HG03135 (cell line): ENCODE measurements at regions not wholly inside any gene's neighbourhood (a gene's known extent, or its start where the extent isn't known, plus 50 kb on each side); places are given as distances from the start of the nearest gene placed in this dataset.
"Not testable (repeated sequence)": the region's sequence is repeated elsewhere in the genome, so short reads cannot be mapped to it uniquely, and the experiment has no call there.

Source experiments
- ATAC-seq: cut with Tn5 transposase; IDR thresholded peaks from one replicate; pipeline ENCODE4 v1.9.1; 2021; ENCODE audit warnings: mild to moderate bottlenecking, moderate library complexity; ENCODE audit not compliant: unreplicated experiment

DNA sequence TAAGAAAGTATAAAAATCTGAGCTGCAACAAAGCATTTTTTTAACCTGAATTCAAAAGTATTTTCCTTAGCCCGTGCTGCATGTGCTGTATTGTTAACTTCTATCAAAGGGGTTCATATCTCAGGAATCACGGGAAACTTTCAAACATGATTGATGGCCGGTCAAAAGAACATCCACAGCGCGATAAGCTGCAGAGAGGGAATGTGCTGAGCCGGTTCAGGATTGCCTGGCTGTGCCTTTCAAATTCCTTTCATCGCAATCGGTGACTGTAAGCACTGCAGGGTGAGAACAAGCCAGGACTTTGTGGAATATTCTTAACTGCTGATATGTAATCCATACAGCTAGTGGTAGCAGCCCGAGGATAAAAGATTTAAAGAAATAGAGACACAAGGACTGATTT, 210.9 kb upstream of the NOCT start:
- ATAC-seq, result no peak

DNA sequence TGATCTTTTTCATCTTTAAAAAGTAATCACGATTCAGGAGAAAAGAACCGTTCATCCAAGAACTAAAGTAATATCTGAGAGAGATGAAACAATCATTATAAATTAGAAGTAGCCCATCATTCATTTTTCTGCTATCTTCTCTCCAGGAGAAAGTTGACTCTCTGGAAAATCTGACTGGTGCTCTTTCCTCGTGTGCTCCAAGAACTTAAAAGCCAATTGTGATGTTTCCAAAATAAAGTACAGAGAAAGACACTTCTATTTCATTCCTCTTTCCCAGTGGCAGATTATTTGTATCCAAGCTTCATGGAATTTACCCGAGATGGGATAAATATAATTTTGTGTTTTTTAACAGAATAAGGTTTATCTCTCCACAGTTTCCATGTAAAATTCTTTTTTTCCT, 212.5 kb upstream of the NOCT start:
- ATAC-seq, result no peak

DNA sequence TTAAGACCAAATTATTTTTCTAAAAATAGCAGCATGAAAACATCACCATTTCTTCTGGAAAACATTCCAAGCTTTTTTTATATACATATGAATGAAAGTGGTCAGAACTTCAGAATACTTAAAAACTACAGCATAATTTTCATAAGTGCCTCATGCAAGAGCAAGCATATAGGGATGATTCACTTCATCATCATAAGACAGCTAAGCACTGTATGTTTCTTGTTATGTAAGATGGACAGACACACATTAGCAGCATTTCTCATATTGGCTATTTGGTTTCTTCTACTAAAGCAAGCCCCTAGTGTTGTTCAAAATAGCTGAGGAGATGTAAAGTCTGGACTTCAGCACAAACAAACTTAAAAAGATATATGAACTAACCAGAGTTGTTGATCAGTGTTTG, 213.1 kb upstream of the NOCT start:
- no peak for ATAC-seq

DNA sequence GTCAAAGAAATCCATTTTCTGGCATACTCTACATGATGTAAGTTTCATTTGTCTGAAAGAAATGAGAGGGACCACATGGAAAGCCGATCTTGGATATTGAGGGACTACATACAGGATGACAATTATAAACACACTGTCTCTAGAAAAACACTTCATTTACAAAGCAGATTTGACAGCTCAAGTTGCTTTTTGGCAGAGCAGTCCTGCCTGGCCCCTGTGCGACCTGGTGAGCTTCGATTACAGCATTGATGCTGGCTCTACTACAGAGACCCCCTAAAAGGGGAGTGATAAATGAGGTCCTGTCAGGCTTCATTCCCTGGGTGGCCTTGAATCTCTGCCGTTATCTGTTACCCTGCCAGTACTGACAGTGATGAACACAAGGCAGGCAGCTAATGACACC, 215.2 kb upstream of the NOCT start:
- ATAC-seq, result no peak

DNA sequence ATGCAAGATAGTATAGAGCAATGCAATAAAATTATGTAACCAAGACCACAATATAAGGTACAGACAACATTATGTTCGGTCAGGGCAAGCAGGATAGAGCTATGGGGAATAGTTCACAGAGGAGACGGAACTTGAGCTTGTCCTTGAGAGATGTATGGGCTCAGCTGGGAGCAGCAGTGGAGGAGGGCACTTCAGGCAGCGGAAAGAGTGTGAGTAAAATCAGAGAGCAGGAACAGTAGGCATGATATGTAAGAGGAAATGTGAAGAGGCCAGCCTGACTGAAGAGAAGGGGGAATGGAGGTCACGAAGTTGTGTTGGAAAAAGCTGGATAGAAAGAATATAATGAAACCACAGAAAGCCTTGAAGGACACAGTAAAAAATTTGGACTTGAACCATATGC, 217.2 kb upstream of the NOCT start:
- no peak for ATAC-seq

DNA sequence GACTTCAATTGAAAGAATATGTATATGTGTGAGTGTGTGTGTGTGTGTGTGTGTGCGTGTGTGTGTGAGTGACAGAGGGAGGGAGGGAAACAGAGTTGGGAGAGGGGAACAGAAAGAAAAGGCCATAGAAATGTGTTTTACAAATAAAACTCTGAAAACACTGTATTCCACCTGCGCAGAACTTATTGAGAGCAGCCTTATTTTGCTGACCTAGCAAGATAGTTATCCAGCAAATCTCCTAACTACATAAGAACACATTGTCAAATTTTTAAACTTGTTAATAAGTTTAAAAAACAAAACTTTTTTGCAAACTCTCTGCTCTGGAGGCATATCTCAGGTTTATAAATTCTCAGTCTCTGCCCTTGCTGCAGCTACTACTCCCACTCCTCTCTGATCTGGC, 217.9 kb upstream of the NOCT start:
- no peak for ATAC-seq

DNA sequence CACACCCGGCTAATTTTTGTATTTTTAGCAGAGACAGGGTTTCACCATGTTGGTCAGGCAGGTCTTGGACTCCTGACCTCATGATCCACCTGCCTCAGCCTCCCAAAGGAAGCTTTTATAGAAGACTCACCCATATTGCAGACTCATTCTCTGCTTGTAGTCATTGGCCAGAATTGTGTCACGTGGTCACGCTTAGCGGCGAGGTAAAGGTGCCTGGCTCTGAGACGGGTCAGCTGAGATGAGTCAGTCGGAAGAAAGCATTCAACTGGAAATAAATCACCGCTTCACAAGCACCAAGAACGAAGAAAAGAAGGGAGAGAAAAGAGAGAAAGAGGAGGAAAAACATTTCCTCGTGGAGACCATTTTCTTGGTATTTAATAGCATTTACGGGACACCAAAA, 218.8 kb upstream of the NOCT start:
- ATAC-seq, result no peak

DNA sequence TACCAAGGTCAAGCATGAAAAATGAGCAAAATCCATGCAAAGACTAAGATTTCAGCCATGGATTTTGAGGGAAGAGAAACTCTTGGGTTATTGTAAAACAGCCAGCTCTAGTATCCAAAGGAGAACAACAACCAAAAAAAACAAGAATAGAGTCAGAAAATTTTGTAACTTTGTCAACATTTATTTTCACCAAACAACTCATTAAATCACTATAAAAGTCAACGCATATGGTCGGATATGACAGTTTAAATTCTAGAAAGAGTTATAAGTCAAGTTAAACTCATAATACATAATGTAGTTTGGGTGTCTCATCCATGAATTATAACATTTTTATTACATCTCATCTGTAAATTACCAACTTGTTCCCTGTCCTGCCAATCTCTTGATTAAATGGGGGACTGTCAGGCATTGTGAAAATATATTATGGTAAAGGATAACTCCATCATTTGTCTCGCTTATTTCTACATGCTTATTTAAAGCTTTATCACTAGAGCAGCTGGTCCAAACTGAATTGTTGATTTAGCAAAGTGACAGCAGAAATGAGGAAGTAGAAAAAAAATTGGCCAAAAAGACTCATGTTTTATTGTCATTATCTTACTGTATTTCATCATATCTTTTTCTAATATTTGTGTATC, 224.8 kb upstream of the NOCT start:
- ATAC-seq, result no peak

DNA sequence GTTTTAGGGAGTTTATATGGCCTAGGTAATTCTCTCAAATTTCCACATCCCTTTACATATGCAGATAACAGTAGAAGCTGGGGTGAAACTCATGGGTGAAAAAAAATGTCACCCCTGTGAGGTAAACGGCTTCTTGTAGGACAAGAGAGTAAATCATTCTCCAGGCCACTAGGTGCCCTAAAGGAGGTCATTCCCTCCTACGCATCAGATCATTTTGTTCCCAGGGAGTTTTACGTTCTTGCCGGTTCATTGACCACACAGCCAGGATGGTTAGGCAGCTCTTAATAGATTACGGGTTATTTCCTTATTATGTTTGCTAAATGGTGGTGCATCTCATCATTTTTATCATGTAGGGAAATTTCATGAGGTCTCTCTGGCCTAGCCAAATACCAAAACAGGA, 225.8 kb upstream of the NOCT start:
- no peak for ATAC-seq

DNA sequence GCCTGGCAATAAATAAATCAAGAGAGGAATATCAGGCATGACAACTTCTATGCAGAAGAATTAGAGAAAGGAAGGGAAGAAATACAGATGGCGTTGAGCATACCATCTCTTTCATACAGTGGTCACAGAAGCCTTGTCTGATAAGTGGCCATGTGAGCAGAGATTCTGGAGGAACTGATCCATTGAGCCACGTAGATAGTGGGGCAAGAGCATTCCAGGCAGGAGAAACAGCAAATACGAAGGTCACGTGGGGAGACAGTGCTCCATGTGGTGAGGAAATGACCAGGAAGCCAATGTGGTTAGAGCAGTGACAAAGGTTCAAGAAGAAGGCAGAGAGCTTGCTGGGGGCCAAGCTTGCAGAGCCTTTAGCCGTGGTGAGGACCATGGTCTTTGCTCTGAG, 226.7 kb upstream of the NOCT start:
- ATAC-seq, result no peak

DNA sequence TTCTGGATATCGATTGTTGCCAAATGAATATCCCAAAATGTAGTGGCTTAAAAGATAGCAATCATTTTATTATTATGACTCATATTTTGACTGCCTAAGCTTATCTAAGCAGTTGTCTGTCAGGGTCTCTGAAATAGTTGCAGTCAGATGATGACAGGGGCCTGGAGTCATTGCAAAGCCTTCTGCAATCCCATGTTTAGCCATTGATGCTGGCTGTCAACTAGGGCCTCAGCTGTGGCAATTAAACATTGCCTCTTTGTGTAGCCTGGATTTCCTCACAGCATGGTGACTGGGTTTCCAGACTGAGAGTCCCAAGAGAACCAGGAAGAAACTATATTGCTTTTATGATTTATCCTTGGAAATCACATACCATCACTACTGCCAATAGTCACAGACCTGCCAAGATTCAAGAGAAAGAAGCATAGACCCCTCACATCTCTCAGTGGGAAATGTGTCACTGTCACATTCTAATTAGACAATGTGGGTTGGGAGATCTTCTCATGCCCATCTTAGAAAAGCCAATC, 227.3 kb upstream of the NOCT start:
- no peak for ATAC-seq

DNA sequence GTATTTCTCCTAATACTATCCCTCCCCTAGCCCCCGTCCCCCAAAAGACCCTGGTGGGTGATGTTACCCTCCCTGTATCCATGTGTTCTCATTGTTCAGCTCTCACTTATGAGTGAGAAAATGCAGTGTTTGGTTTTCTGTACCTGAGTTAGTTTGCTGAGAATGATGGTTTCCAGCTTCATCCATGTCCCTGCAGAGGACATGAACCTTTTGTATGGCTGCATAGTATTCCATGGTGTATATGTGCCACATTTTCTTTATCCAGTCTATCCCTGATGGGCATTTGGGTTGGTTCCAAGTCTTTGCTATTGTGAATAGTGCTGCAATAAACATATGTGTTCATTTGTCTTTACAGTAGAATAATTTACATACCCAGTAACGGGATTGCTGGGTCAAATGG, 235.8 kb upstream of the NOCT start:
- not testable (repeated sequence) for ATAC-seq

DNA sequence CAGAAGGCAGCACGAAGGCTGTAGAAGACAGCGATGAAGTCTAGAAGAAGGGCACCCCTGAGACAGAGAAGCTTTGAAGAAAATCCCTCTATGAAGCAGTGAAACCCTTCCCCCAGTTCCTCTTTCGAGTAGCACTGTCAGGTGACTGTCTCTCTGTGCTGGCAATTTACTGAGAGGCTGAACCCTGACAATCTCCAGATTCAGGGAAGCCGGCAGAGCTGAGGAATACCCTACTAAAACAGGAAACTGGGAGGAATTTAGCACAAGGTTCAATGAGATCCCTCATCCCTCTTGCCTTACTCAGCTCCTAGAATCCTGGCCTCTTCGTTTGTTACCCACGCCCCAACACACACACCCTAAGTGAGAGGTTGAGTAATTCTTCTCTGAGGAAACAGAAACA, 239.7 kb upstream of the NOCT start:
- no peak for ATAC-seq

DNA sequence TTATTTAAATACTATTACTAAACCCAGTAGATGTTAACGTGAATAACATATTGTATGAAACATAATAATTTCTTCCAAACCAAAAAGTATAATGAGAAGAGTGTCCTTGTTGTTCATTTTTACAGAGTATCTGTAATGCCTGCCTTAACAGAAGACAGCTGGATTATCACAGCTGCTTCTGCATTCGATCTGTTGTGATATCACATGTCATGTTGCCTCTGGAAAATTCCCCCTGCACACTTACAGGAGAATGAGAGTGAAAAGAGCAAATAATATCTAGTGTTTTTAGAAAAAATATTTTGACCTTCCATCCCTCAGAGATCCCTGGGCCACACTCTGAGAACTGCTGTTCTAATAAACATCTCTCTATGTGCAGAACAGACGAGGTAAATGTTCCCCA, 240.1 kb upstream of the NOCT start:
- ATAC-seq, result no peak

DNA sequence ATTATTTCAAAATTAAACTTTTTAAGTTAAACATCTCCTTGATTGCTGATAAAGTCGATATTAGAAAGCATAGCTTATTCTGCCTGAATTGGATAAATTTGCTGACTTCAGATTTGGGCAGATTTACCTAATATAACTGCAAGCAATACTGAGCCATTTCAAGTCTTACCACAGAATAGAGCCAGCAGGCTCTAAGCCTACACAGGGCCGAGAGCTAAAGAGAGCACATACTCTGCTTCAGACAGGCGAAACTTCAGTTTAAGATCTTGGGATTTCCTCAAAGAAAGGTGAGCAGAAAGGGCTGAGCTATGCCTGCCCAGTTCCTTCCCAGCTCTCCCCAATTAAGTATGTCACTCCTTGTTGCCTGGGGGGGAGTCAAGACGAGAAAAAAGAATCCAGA, 240.6 kb upstream of the NOCT start:
- no peak for ATAC-seq

DNA sequence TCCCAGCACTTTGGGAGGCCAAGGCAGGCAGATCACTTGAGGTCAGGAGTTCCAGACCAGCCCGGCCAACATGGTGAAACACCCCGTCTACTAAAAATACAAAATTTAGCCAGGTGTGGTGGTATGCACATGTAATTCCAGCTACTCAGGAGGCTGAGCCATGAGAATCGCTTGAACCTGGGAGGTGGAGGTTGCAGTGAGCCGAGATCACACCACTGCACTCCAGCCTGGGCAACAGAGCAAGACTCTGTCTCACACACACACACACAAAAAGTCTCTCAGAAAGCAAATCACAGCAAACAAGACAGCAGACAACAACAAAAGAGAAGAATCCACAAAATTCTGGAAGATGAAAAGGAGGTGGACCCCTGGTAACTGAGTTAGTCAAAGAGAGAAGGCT, 241.5 kb upstream of the NOCT start:
- ATAC-seq, result not testable (repeated sequence)

DNA sequence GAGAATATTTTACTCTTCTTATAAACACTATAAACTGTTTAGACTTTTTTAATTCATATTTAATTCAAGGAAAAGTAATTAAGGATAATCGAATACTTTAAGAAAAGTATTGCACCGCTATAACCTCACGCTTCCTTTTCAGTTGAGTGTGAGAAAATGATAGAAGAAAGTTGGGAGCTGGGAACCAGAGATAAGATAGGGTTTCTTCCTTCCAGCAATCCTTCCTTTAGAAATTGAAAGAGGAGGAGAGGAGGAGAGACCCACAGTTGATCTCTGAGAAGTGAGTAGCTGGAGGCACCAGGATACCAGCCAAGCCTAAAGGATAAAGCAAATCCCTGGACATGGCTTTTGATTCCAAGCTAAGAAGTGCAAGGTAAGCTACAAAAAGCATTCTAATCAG, 242.3 kb upstream of the NOCT start:
- no peak for ATAC-seq

DNA sequence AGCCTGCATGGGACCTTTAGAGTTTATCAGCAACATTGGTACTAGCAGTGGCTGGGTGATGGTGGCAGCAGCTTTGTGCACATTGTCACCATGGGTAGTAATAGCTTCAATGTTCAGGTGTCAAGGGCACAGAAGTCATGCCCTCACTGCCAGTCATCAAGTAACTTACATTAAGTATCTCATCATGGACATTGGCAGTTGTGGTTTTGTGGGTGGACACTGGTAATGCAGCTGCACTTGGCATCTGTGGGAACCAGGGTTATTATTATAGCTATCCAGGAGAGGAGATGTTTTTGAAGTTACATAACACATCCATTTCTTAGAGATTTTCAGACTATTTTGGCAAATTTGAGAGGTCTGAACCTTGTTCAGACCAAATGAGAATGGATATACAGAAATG, 243.2 kb upstream of the NOCT start:
- no peak for ATAC-seq

DNA sequence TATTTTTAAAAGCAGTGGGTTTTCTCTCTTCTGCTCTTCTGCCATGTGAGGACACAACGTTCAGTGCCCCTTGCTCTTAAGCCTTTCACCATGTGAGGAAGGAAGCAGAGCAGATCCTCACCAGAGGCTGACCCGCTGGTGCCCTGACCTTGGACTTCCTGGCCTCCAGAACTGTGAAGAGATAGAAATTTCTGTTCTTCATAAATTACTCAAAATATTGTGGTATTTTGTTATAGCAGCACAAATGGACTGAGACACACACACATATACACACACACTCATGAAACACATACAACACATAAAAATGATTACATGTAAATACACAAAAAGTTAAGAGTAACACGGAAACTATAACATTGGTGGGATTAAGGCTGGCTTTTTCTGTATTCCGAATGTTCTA, 244.8 kb upstream of the NOCT start:
- no peak for ATAC-seq

DNA sequence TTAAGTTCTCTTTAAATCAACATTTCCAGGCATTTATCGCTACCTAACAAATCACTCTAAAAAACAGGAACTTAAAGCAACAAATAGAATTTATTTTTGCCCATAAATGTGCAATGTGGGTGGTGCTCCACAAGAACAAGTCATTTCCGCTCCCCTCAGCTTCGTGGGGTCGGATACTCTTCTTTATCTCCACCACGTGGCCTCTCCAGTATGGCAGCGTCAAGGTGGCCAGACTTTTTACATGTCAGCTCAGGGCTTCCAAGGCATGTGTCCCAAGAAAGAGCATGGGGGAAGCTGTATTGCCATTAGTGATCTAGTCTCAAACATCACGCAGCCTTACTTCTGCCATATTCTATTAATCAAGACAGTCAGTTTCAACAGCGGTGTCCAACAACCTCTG, 249.2 kb upstream of the NOCT start:
- ATAC-seq, result no peak

DNA sequence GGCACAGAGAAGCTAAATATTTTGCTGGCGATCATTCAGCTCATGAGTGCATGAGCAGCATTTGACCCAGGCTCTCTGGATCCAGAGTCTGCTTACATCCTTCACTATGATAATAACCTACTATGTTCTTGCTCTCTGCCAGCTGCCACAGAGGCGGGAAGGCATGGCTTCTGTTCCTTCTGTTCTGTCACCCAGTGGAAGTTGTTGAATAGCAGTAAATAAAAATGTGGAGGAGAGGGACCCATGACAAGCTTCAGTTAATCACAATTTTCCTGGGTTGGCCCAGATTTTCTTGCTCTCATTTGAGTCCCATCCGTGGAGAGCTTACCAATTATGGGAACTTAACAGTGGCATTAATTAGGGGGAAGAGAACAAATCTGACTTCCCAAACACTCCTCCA, 250.1 kb upstream of the NOCT start:
- ATAC-seq, result no peak

DNA sequence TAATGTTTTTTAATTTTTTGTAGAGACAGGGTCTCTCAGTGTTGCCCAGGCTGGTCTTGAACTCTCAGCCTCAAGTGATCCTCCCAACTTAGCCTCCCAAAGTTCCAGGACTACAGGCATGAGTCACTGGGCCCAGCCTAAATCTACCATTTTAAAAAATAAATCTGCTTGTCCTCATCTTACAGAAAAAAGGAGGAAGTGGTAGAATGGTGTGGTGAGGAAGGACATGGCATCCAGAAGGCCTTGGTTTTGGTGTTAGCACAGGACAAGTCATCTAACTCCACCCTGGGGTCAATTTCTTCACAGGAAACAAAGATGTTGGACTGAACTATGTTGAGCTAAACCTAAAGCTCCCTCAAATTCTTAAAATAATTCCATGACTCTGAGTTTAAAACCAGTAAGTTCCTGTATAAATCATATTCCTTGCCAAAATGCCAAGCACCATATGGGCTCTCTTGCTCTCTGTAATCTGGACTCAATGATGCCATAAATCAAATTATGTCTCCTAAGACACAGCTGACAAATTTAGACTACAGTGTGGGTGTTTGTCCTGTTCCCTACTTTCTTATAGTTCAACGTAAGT, 253.9 kb upstream of the NOCT start:
- ATAC-seq, result no peak

DNA sequence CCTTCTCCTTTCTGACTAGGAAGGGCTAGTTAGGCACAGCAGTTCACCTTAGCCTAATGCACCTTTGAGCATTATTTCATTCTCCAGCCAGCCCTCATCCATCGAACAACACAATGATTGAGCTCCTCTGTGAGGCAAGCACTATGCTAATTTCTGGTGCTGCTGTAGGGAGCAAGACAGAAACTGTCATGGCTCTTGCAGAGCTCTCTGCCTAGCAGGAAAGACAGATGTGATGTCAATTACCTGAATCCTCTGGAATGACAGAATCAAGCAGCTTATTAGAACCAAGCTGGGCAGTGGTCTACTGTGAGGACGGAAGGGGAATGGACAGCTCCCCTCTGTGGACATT, 256.1 kb upstream of the NOCT start:
- ATAC-seq, result no peak
